ENCODE measurements at regions not wholly inside any gene's neighbourhood (a gene's known extent, or its start where the extent isn't known, plus 50 kb on each side); places are given as distances from the start of the nearest gene placed in this dataset.
A peak's percentile ranks its signal among the peaks of the same experiment; 100 is the strongest.
"Not testable (repeated sequence)": the region's sequence is repeated elsewhere in the genome, so short reads cannot be mapped to it uniquely, and the experiment has no call there.

- H3K4me3 Mint-ChIP-seq, H3K4me1 Mint-ChIP-seq, H3K27ac Mint-ChIP-seq, H3K36me3 Mint-ChIP-seq, H3K27me3 Mint-ChIP-seq: not testable (repeated sequence)
- H3K9me3 Mint-ChIP-seq, result peaks cover 2 to 11% (median 8%) of the 10 kb centered on the region in 3 donors
Observed at GRCh38 chr12:34226044-34226443, 203.7 kb downstream of the ALG10 start.

GRCh38 chr12:34228046-34228445 is 205.8 kb downstream of the ALG10 start:
- H3K27ac Mint-ChIP-seq, H3K36me3 Mint-ChIP-seq, H3K4me1 Mint-ChIP-seq, H3K27me3 Mint-ChIP-seq, H3K4me3 Mint-ChIP-seq: not testable (repeated sequence)
- H3K9me3 Mint-ChIP-seq, result peaks cover 2 to 11% (median 8%) of the 10 kb centered on the region in 3 donors

GRCh38 chr12:34229033-34229432 is 206.7 kb downstream of the ALG10 start:
- not testable (repeated sequence) for H3K36me3 Mint-ChIP-seq, H3K4me1 Mint-ChIP-seq, H3K27me3 Mint-ChIP-seq, H3K27ac Mint-ChIP-seq, H3K4me3 Mint-ChIP-seq
- peaks cover 2 to 11% (median 8%) of the 10 kb centered on the region in 3 donors for H3K9me3 Mint-ChIP-seq

- H3K27me3 Mint-ChIP-seq, result peaks cover 2% of the 10 kb centered on the region
- H3K4me1 Mint-ChIP-seq, result peaks cover 0 to 1% (median 0%) of the 10 kb centered on the region in 3 donors
- H3K9me3 Mint-ChIP-seq, result no peaks in the 10 kb centered on the region
- H3K4me3 Mint-ChIP-seq, result no peak overlapping the region
- no peak overlapping the region for H3K27ac Mint-ChIP-seq
- no peaks in the 10 kb centered on the region for H3K36me3 Mint-ChIP-seq
Observed at GRCh38 chr12:34233618-34234017, 211.3 kb downstream of the ALG10 start.

GRCh38 chr12:34236073-34236472 is 213.8 kb downstream of the ALG10 start:
- Mint-ChIP-seq H3K27ac (no peak overlapping the region), H3K9me3 (no peaks in the 10 kb centered on the region), H3K27me3 (no peaks in the 10 kb centered on the region), H3K36me3 (no peaks in the 10 kb centered on the region), H3K4me1 (no peaks in the 10 kb centered on the region), H3K4me3 (no peak overlapping the region)

- H3K9me3 Mint-ChIP-seq, result peaks cover 0 to 2% (median 0%) of the 10 kb centered on the region in 3 donors
- H3K4me3 Mint-ChIP-seq, result no peak overlapping the region
- H3K27me3 Mint-ChIP-seq, result peaks cover 2% of the 10 kb centered on the region
- H3K27ac Mint-ChIP-seq, result no peak overlapping the region
- no peaks in the 10 kb centered on the region for H3K4me1 Mint-ChIP-seq
- H3K36me3 Mint-ChIP-seq, result no peaks in the 10 kb centered on the region
Observed at GRCh38 chr12:34244608-34245007, 222.3 kb downstream of the ALG10 start.

- Mint-ChIP-seq H3K4me3 (no peak overlapping the region), H3K27me3 (peaks cover 2% of the 10 kb centered on the region), H3K4me1 (no peaks in the 10 kb centered on the region), H3K27ac (no peak overlapping the region), H3K36me3 (no peaks in the 10 kb centered on the region), H3K9me3 (peaks cover 0 to 2% (median 0%) of the 10 kb centered on the region in 3 donors)
Observed at GRCh38 chr12:34249271-34249670, 227.0 kb downstream of the ALG10 start.

GRCh38 chr12:34251879-34252278 is 229.6 kb downstream of the ALG10 start:
- not testable (repeated sequence) for H3K27me3 Mint-ChIP-seq, H3K4me1 Mint-ChIP-seq, H3K9me3 Mint-ChIP-seq, H3K4me3 Mint-ChIP-seq, H3K27ac Mint-ChIP-seq, H3K36me3 Mint-ChIP-seq

GRCh38 chr12:34253674-34254073 is 231.4 kb downstream of the ALG10 start:
- no peaks in the 10 kb centered on the region for H3K4me1 Mint-ChIP-seq
- no peaks in the 10 kb centered on the region for H3K36me3 Mint-ChIP-seq
- peaks cover 2% of the 10 kb centered on the region for H3K27me3 Mint-ChIP-seq
- H3K27ac Mint-ChIP-seq, result no peak overlapping the region
- no peak overlapping the region for H3K4me3 Mint-ChIP-seq
- no peaks in the 10 kb centered on the region for H3K9me3 Mint-ChIP-seq

- Mint-ChIP-seq H3K36me3 (no peaks in the 10 kb centered on the region), H3K27me3 (no peaks in the 10 kb centered on the region), H3K4me3 (no peak overlapping the region), H3K9me3 (no peaks in the 10 kb centered on the region), H3K4me1 (no peaks in the 10 kb centered on the region), H3K27ac (no peak overlapping the region)
Observed at GRCh38 chr12:34257093-34257492, 234.8 kb downstream of the ALG10 start.

GRCh38 chr12:34262140-34262539 is 239.8 kb downstream of the ALG10 start:
- not testable (repeated sequence) for H3K27me3 Mint-ChIP-seq, H3K4me1 Mint-ChIP-seq, H3K27ac Mint-ChIP-seq, H3K9me3 Mint-ChIP-seq, H3K4me3 Mint-ChIP-seq, H3K36me3 Mint-ChIP-seq

GRCh38 chr12:34264110-34264509 is 241.8 kb downstream of the ALG10 start:
- Mint-ChIP-seq H3K27ac (no peak overlapping the region), H3K4me1 (no peaks in the 10 kb centered on the region), H3K36me3 (peaks cover 1% of the 10 kb centered on the region), H3K4me3 (peak overlapping the region in 1 of 4 donors; percentile 67), H3K9me3 (peaks cover 3 to 4% (median 3%) of the 10 kb centered on the region in 3 donors), H3K27me3 (no peaks in the 10 kb centered on the region)

- not testable (repeated sequence) for H3K4me1 Mint-ChIP-seq, H3K9me3 Mint-ChIP-seq, H3K27me3 Mint-ChIP-seq
Observed at GRCh38 chr12:34273703-34274102, 251.4 kb downstream of the ALG10 start.

GRCh38 chr12:34275129-34275528 is 252.8 kb downstream of the ALG10 start:
- no peaks in the 10 kb centered on the region for H3K4me1 Mint-ChIP-seq
- H3K4me3 Mint-ChIP-seq, result no peak overlapping the region
- no peak overlapping the region for H3K27ac Mint-ChIP-seq
- H3K36me3 Mint-ChIP-seq, result peaks cover 1% of the 10 kb centered on the region
- H3K9me3 Mint-ChIP-seq, result peaks cover 0 to 6% (median 2%) of the 10 kb centered on the region in 3 donors
- H3K27me3 Mint-ChIP-seq, result no peaks in the 10 kb centered on the region

More at GRCh38 chr12:34273703-34274102, 251.4 kb downstream of the ALG10 start:
- not testable (repeated sequence) for H3K4me3 Mint-ChIP-seq, H3K27ac Mint-ChIP-seq, H3K36me3 Mint-ChIP-seq

- no peak overlapping the region for H3K4me3 Mint-ChIP-seq
- no peaks in the 10 kb centered on the region for H3K27me3 Mint-ChIP-seq
- no peak overlapping the region for H3K27ac Mint-ChIP-seq
- H3K4me1 Mint-ChIP-seq, result no peaks in the 10 kb centered on the region
- H3K9me3 Mint-ChIP-seq, result peaks cover 2 to 14% (median 11%) of the 10 kb centered on the region in 3 donors
- no peaks in the 10 kb centered on the region for H3K36me3 Mint-ChIP-seq
Observed at GRCh38 chr12:34286483-34286882, 264.2 kb downstream of the ALG10 start.

GRCh38 chr12:34286934-34287333 is 264.6 kb downstream of the ALG10 start:
- H3K4me3 Mint-ChIP-seq, result no peak overlapping the region
- H3K9me3 Mint-ChIP-seq, result peaks cover 2 to 14% (median 11%) of the 10 kb centered on the region in 3 donors
- H3K36me3 Mint-ChIP-seq, result no peaks in the 10 kb centered on the region
- no peaks in the 10 kb centered on the region for H3K27me3 Mint-ChIP-seq
- H3K4me1 Mint-ChIP-seq, result no peaks in the 10 kb centered on the region
- no peak overlapping the region for H3K27ac Mint-ChIP-seq

GRCh38 chr12:34287437-34287836 is 265.1 kb downstream of the ALG10 start:
- H3K36me3 Mint-ChIP-seq, result no peaks in the 10 kb centered on the region
- no peaks in the 10 kb centered on the region for H3K27me3 Mint-ChIP-seq
- no peak overlapping the region for H3K27ac Mint-ChIP-seq
- no peak overlapping the region for H3K4me3 Mint-ChIP-seq
- H3K4me1 Mint-ChIP-seq, result no peaks in the 10 kb centered on the region
- H3K9me3 Mint-ChIP-seq, result peaks cover 2 to 14% (median 11%) of the 10 kb centered on the region in 3 donors
